ENCODE measurements at regions not wholly inside any gene's neighbourhood (a gene's known extent, or its start where the extent isn't known, plus 50 kb on each side); places are given as distances from the start of the nearest gene placed in this dataset.

GRCh38 chr9:88026118-88026479 lies 51.8 kb upstream of the CDK20 start:
- TF ChIP-seq, protein P1, sequence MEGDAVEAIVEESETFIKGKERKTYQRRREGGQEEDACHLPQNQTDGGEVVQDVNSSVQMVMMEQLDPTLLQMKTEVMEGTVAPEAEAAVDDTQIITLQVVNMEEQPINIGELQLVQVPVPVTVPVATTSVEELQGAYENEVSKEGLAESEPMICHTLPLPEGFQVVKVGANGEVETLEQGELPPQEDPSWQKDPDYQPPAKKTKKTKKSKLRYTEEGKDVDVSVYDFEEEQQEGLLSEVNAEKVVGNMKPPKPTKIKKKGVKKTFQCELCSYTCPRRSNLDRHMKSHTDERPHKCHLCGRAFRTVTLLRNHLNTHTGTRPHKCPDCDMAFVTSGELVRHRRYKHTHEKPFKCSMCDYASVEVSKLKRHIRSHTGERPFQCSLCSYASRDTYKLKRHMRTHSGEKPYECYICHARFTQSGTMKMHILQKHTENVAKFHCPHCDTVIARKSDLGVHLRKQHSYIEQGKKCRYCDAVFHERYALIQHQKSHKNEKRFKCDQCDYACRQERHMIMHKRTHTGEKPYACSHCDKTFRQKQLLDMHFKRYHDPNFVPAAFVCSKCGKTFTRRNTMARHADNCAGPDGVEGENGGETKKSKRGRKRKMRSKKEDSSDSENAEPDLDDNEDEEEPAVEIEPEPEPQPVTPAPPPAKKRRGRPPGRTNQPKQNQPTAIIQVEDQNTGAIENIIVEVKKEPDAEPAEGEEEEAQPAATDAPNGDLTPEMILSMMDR (IDR thresholded peaks at IDR 0.05), result no peak
- ATAC-seq (ENCODE audit: low read depth), result no peak
- Mint-ChIP-seq H3K27me3 (no peaks in the 10 kb centered on the region), H3K4me3 (no peak overlapping the region), H3K9me3 (no peaks in the 10 kb centered on the region), H3K4me1 (no peaks in the 10 kb centered on the region), H3K27ac (no peak overlapping the region), H3K36me3 (ENCODE audit: low read depth) (no peaks in the 10 kb centered on the region)
- DNase-seq, result no peak
- POLR2A ChIA-PET, result no interaction called here
- intact Hi-C loops (cut with micrococcal nuclease), result no loop called here
- CTCF ChIA-PET, result no interaction called here

DNA sequence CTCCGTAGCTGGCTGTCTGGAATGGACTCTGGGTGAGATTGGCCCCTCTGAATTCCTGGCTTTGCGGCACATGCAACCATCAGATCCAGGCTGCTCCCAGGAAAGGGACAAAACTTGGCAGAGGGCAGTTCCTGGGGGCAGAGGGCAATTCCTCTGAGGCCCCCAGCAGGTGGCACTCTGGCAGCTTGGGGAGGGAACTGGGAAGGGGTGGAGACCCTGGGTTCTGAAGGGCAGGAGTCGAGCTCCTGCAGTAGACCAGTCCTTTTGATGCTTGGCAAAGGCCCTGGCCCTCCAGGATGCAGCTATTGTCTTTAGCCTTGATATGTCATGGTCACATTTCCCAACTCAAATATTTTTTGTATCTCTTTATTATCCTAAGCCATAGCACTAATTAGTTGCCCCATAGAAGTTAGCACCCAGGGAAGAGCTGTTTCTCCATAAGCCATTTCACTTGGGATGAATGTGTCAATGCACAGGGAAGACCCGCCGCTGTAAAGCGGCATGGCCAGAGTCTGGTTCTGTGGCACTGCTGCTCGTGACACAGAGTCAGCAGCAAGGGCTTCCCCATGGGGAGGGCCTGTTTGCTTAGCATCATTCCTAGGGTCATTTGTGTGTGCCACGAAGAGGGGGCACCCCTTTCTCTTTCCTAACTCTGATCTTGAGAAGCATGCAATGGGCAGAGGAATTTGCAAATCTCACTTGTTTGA lies 51.2 kb upstream of the CDK20 start:
- H3K4me1 Mint-ChIP-seq, result no peaks in the 10 kb centered on the region
- ATAC-seq (ENCODE audit: low read depth) (no peak), DNase-seq (no peak)
- H3K36me3 Mint-ChIP-seq (ENCODE audit: low read depth), result no peaks in the 10 kb centered on the region
- no peaks in the 10 kb centered on the region for H3K9me3 Mint-ChIP-seq
- H3K27ac Mint-ChIP-seq, result no peak overlapping the region
- TF ChIP-seq, protein P1 (IDR thresholded peaks at IDR 0.05), result no peak
- no peak overlapping the region for H3K4me3 Mint-ChIP-seq
- CTCF ChIA-PET, result no interaction called here
- no peaks in the 10 kb centered on the region for H3K27me3 Mint-ChIP-seq
- POLR2A ChIA-PET, result no interaction called here
- intact Hi-C loops (cut with micrococcal nuclease), result no loop called here

- Mint-ChIP-seq H3K4me3 (no peak overlapping the region), H3K4me1 (no peaks in the 10 kb centered on the region), H3K36me3 (ENCODE audit: low read depth) (no peaks in the 10 kb centered on the region), H3K27ac (no peak overlapping the region), H3K9me3 (no peaks in the 10 kb centered on the region), H3K27me3 (no peaks in the 10 kb centered on the region)
- ChIA-PET CTCF (no interaction called here), POLR2A (no interaction called here)
- TF ChIP-seq, protein P1 (IDR thresholded peaks at IDR 0.05), result no peak
- intact Hi-C loops (cut with micrococcal nuclease), result no loop called here
- DNase-seq, result no peak
- ATAC-seq (ENCODE audit: low read depth), result no peak
Measured at GRCh38 chr9:88024896-88025295, 50.6 kb upstream of the CDK20 start.
